Nucleus accumbens (tissue), 56 donors: ENCODE measurements at regions not wholly inside any gene's neighbourhood (a gene's known extent, or its start where the extent isn't known, plus 50 kb on each side); places are given as distances from the start of the nearest gene placed in this dataset.
"Not testable (repeated sequence)": the region's sequence is repeated elsewhere in the genome, so short reads cannot be mapped to it uniquely, and the experiment has no call there.

Experiments used
- DNase-seq, 56 donors: peaks; one replicate each; lab custom pipeline; 2025; lab: John Stamatoyannopoulos, UW

- DNase-seq = no peak
These were observed 173.4 kb upstream of the TRIB2 start for GRCh38 chr2:12543076-12543977.

DNA sequence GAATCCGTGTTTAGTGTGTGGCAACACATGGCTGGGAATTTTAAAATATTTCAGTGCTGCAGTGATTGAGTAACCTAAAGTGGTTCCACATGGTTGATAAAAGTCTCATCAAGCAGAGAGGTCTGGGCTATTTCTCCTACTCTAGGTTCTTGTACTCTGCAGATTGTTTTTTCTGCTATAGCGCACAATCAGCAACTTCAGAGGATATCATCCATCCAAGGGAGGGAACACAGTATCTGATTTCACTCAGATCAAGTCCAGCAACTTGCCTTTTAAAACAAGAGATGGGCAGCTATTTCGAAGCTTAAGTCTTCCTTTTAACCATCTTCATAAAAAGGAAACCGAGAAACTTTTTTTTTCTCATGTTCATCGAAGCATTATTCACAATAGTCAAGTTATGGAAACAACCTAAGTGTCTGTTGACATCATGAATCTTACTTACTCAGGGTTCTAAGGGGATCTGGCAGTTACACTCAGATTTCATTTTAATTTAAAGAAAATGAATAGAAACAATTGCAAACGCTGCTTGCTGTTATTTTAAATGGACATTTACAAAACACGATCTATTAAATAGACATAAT is 172.7 kb upstream of the TRIB2 start:
- no peak for DNase-seq

DNA sequence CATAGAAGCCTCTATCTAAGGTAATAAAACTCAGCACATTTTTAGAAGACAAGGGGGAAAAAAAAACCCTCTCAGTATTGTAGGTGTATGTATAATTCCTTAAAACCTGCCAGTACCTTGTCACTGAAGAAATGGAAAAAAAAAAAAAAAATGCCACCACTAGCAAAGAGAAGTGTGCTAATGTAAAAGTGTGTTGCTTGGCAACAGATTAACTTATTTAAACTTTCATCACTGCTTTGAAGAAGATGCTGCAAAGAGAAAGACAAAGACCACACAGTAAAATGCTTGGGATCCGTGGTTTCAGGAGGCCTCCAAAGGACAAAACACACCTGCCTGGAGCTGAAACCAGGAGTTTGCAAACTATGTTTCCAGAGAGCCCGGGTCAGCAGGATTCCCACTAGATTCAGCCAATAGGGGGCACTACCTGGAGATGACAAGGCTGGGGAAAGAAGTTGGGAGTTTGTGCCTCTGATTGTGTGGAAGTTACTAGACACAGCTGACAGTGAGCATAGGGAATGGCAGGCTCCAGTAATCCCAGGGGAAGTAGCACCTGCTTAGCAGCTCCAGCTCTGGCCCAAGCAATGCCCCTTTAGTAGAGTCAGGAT is 169.1 kb upstream of the TRIB2 start:
- no peak for DNase-seq

DNA sequence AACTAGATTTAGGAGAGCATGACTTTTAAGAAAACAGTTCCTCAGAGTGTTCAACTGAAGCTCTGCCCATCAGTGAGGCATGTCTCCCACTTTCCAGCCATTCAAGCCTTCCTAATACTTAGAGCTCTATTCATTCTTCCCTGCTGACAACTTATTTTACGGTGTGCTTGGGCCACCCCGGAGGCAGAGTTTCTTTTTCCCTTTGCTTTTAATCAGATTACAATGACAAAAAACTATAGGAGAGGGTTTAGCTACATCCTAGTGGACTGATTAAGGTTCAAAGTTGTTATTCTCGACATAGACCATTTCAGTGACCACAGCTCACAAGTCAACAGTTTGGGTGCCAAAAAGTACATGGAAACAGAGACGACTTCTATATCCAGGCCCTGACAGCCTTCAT is 167.8 kb upstream of the TRIB2 start:
- DNase-seq = no peak

GRCh38 chr2:12549641-12550040 is 167.1 kb upstream of the TRIB2 start:
- DNase-seq = no peak

DNA sequence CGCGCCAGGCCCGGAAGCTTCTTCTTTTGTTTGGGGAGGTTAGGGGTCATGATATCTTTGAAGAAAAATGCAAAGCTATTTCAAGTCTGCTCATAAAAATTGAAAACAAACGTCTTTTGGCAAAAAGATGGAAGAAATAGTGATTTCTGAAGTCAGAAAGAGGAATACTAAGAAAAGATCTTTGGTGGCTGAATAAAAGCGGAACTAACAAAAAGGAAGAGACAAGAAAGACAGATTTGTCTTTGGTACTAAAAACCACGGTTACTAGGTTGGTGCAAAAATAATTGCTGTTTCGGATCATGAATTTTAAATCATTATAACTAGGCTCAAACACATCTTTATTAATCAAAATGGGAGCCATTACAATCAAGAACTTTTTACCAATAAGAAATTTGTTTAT is 164.6 kb upstream of the TRIB2 start:
- DNase-seq = no peak

- DNase-seq = no peak
These were observed 162.3 kb upstream of the TRIB2 start for GRCh38 chr2:12554224-12555011.

GRCh38 chr2:12555012-12555645 is 161.6 kb upstream of the TRIB2 start:
- peak in 15 of 56 donors; percentile 1 to 36 (median 13) for DNase-seq

- no peak for DNase-seq
These were observed 160.0 kb upstream of the TRIB2 start for GRCh38 chr2:12556762-12557161.

DNA sequence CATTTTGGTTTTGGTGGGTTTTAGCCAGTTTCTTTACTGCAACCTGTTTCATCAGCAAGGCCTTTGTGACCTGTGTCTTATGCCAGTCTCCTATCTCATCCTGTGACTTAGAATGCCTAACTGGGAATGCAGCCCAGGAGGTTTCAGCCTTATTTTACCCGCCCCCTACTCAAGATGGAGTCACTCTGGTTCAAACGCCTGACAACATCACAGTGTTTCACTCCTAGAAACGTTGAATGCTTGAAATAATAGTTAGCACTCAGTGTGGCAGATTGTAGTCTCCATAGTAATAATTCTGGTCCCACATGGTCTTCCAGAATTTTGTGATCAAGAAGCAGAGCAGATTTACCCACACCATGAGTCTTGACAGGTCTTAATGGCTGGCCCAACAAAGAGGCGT is 159.0 kb upstream of the TRIB2 start:
- no peak for DNase-seq

GRCh38 chr2:12558519-12558918 is 158.2 kb upstream of the TRIB2 start:
- no peak for DNase-seq

DNA sequence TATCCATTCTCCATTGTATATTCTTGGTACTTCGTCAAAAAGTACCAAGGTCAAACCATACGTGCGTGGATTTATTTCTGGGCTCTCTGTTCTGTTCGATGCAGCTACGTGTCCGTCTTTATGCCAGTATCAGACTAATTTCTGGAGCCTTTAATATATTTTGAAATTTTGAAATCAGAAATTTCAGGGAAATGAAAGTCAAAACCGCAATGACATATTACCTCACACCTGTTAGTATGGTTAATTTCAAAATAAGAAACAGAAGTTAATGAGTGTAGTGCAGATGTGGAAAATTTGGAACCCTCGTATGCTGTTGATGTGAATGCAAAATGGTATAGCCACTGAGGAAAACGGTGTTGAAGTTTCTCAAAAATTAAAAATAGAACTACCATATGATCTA is 156.1 kb upstream of the TRIB2 start:
- no peak for DNase-seq

DNA sequence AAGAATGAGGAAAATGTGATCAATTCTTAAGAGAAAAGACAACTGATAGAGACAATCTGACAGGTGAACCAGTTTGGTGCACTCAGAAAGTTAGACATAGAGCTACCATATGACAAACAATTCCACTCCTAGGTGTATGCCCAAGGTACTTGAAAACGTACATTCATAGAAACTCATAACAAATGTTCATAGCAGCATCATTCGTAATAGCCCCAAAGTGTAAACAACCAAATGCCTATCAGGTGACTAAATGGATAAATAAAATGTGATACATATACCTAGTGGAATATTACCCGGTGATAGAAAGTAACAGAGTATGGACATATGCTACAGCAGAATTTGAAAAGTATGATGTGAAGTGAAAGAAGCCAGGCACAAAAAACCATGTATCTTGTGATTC is 149.3 kb upstream of the TRIB2 start:
- DNase-seq = no peak

DNA sequence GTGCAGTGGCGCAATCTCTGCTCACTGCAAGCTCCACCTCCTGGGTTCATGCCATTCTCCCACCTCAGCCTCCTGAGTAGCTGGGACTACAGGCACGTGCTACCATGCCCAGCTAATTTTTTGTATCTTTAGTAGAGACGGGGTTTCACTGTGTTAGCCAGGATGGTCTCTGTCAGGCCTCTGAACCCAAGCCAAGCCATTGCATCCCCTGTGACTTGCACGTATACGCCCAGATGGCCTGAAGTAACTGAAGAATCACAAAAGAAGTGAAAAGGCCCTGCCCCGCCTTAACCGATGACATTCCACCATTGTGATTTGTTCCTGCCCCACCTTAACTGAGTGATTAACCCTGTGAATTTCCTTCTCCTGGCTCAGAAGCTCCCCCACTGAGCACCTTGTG is 147.2 kb upstream of the TRIB2 start:
- DNase-seq = not testable (repeated sequence)

DNA sequence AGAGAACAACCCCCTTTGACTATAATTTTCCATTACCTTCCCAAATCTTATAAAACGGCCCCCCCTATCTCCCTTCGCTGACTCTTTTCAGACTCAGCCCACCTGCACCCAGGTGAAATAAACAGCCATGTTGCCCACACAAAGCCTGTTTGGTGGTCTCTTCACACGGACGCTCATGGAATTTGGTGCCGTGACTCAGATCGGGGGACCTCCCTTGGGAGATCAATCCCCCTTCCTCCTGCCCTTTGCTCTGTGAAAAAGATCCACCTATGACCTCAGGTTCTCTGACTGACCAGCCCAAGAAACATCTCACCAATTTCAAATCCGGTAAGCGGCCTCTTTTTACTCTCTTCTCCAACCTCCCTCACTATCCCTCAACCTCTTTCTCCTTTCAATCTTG is 146.8 kb upstream of the TRIB2 start:
- not testable (repeated sequence) for DNase-seq

- DNase-seq = no peak
These were observed 139.6 kb upstream of the TRIB2 start for GRCh38 chr2:12577091-12577490.

GRCh38 chr2:12577567-12578253 is 139.0 kb upstream of the TRIB2 start:
- DNase-seq = no peak

- DNase-seq = no peak
These were observed 137.7 kb upstream of the TRIB2 start for GRCh38 chr2:12579018-12579417.

- DNase-seq = no peak
These were observed 132.4 kb upstream of the TRIB2 start for GRCh38 chr2:12584338-12584737.

DNA sequence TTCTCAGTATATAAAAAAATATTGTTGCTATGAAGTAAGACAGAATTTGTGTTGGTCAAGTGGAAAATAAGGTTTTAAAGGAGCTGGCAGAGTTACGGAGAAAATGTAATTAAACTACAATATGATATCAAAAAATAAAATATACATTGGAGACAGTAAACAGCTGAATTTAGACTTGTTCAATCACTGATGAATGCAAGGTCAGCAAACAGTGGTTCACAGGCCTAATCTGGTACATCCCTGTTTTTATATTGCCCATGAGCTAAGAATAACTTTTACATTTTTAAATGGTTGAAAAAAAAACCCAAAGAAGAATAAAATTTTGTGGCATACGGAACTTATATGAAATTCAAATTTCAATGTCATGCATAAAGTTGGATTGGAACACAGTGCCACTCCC is 131.0 kb upstream of the TRIB2 start:
- no peak for DNase-seq
